H1 (cell line): ENCODE measurements at regions not wholly inside any gene's neighbourhood (a gene's known extent, or its start where the extent isn't known, plus 50 kb on each side); places are given as distances from the start of the nearest gene placed in this dataset.
A peak's percentile ranks its signal among the peaks of the same experiment; 100 is the strongest.

Experiments
- ASH2L ChIP-seq: fragments of 200-600, 300-600 bp; sonication (generic); IDR thresholded peaks from one replicate; pipeline ENCODE4 v1.7.1; 2017; ENCODE audit warnings: low read length
- ATF3 ChIP-seq: IDR thresholded peaks from 2 replicates; pipeline ENCODE4 v1.6.1; 2011; ENCODE audit warnings: low read depth, mild to moderate bottlenecking, low read length; ENCODE audit not compliant: insufficient read depth
- CTBP2 ChIP-seq: IDR thresholded peaks from 2 replicates; pipeline ENCODE4 v1.7.0; 2011; ENCODE audit warnings: borderline replicate concordance, mild to moderate bottlenecking, moderate library complexity, mixed read lengths, low read length; ENCODE audit not compliant: insufficient read depth, insufficient read length
- CTCF ChIP-seq, 3 experiments: IDR thresholded peaks; 1 replicate in 2 of 3; 2 replicates in 1 of 3; pipeline versions ENCODE4 v1.5.1 to v1.6.1; 2011; ENCODE audit warnings: low read length in 3 of 3, mild to moderate bottlenecking in 3 of 3, inconsistent platforms in 2 of 3, low read depth in 1 of 3, moderate library complexity in 1 of 3; ENCODE audit not compliant: insufficient read depth in 1 of 3; ENCODE audit errors: control extremely low read depth in 1 of 3
- EP300 ChIP-seq, 2 experiments: IDR thresholded peaks; 1 replicate in 1 of 2; 2 replicates in 1 of 2; pipeline ENCODE4 v1.6.1; 2011 to 2012; ENCODE audit warnings: low read depth in 2 of 2, low read length in 2 of 2, mild to moderate bottlenecking in 2 of 2, borderline replicate concordance in 1 of 2, inconsistent platforms in 1 of 2, moderate library complexity in 1 of 2
- EZH2 ChIP-seq: fragments of 200-600 bp; sonication (generic); IDR thresholded peaks from 2 replicates; pipeline ENCODE4 v1.7.1; 2012; ENCODE audit warnings: low read depth, mild to moderate bottlenecking, moderate library complexity, low read length, inconsistent platforms; ENCODE audit not compliant: severe bottlenecking
- JUND ChIP-seq: IDR thresholded peaks from 2 replicates; pipeline ENCODE4 v1.6.1; 2011; ENCODE audit warnings: mild to moderate bottlenecking, improper control_type of control experiment, low read length
- MAX ChIP-seq: IDR thresholded peaks from 2 replicates; pipeline ENCODE4 v1.6.1; 2012; ENCODE audit warnings: inconsistent platforms
- POLR2A ChIP-seq, 2 experiments: IDR thresholded peaks; 1 replicate in 1 of 2; 2 replicates in 1 of 2; pipeline ENCODE4 v1.6.1; 2011; ENCODE audit warnings: low read depth in 2 of 2, low read length in 2 of 2, mild to moderate bottlenecking in 2 of 2; ENCODE audit errors: control extremely low read depth in 1 of 2
- POLR2AphosphoS5 ChIP-seq: IDR thresholded peaks from 2 replicates; pipeline ENCODE4 v1.6.1; 2011; ENCODE audit warnings: low read depth, low read length
- SRF ChIP-seq: IDR thresholded peaks from 2 replicates; pipeline ENCODE4 v1.6.1; 2011; ENCODE audit warnings: mild to moderate bottlenecking, low read depth, low read length, moderate library complexity
- TAF1 ChIP-seq: IDR thresholded peaks from 2 replicates; pipeline ENCODE4 v1.6.1; 2011; ENCODE audit warnings: mild to moderate bottlenecking, low read depth, low read length
- ZNF274 ChIP-seq: IDR thresholded peaks from 2 replicates; pipeline ENCODE4 v1.7.0; 2012; ENCODE audit warnings: low read length, borderline replicate concordance; ENCODE audit errors: extremely low read depth

- TF ChIP-seq CTCF (IDR thresholded peaks at IDR 0.05; ENCODE audit: control extremely low read depth in 1 of 3, insufficient read depth in 1 of 3, low read depth in 1 of 3, low read length in 3 of 3) = no peak
- no peak for TF ChIP-seq ATF3
- no peak for TF ChIP-seq POLR2A (IDR thresholded peaks at IDR 0.05; ENCODE audit: control extremely low read depth in 1 of 2, low read depth in 2 of 2, low read length in 2 of 2)
- no peak for TF ChIP-seq ASH2L
- no peak for TF ChIP-seq EP300 (IDR thresholded peaks at IDR 0.05; ENCODE audit: borderline replicate concordance in 1 of 2, low read depth in 2 of 2, low read length in 2 of 2)
- peak; percentile 98 for TF ChIP-seq SRF
- no peak for TF ChIP-seq POLR2AphosphoS5
- no peak for TF ChIP-seq CTBP2
- no peak for TF ChIP-seq MAX
- no peak for TF ChIP-seq JUND
- TF ChIP-seq EZH2 = no peak
- no peak for TF ChIP-seq TAF1
- TF ChIP-seq ZNF274 = no peak
These were observed 113.5 kb downstream of the DDIT4L start for GRCh38 chr4:100076753-100077152.
